NCI-H1930 (cell line): ENCODE measurements at regions not wholly inside any gene's neighbourhood (a gene's known extent, or its start where the extent isn't known, plus 50 kb on each side); places are given as distances from the start of the nearest gene placed in this dataset.
"Not testable (repeated sequence)": the region's sequence is repeated elsewhere in the genome, so short reads cannot be mapped to it uniquely, and the experiment has no call there.

ENCODE experiments used
- DNase-seq, 2 experiments: peaks; one replicate each; lab custom pipeline; 2025; lab: John Stamatoyannopoulos, UW

GRCh38 chr9:32004431-32005076 lies 379.9 kb upstream of the ACO1 start:
- no peak for DNase-seq

- DNase-seq, result no peak
These were observed 374.1 kb upstream of the ACO1 start for GRCh38 chr9:32010322-32010721.

GRCh38 chr9:32011049-32011448 lies 373.4 kb upstream of the ACO1 start:
- no peak for DNase-seq

GRCh38 chr9:32015795-32016194 lies 368.6 kb upstream of the ACO1 start:
- DNase-seq, result no peak

GRCh38 chr9:32045513-32045912 lies 338.9 kb upstream of the ACO1 start:
- DNase-seq, result no peak

GRCh38 chr9:32067261-32067660 lies 317.2 kb upstream of the ACO1 start:
- no peak for DNase-seq

GRCh38 chr9:32069169-32069813 lies 315.2 kb upstream of the ACO1 start:
- DNase-seq, result no peak

GRCh38 chr9:32069969-32070368 lies 314.5 kb upstream of the ACO1 start:
- no peak for DNase-seq

GRCh38 chr9:32072570-32072969 lies 311.9 kb upstream of the ACO1 start:
- no peak for DNase-seq

- no peak for DNase-seq
These were observed 292.4 kb upstream of the ACO1 start for GRCh38 chr9:32092031-32092430.

- no peak for DNase-seq
These were observed 267.2 kb upstream of the ACO1 start for GRCh38 chr9:32117291-32117690.

GRCh38 chr9:32128546-32128945 lies 255.9 kb upstream of the ACO1 start:
- DNase-seq, result no peak

- DNase-seq, result not testable (repeated sequence)
These were observed 253.7 kb upstream of the ACO1 start for GRCh38 chr9:32130709-32131108.

- DNase-seq, result no peak
These were observed 247.6 kb upstream of the ACO1 start for GRCh38 chr9:32136700-32137339.

- DNase-seq, result no peak
These were observed 242.4 kb upstream of the ACO1 start for GRCh38 chr9:32142074-32142473.

- DNase-seq, result not testable (repeated sequence)
These were observed 235.9 kb upstream of the ACO1 start for GRCh38 chr9:32148553-32148952.

- no peak for DNase-seq
These were observed 223.2 kb upstream of the ACO1 start for GRCh38 chr9:32161209-32161608.

- DNase-seq, result no peak
These were observed 222.7 kb upstream of the ACO1 start for GRCh38 chr9:32161720-32162119.

- not testable (repeated sequence) for DNase-seq
These were observed 218.1 kb upstream of the ACO1 start for GRCh38 chr9:32166316-32166715.

GRCh38 chr9:32171339-32171738 lies 213.1 kb upstream of the ACO1 start:
- no peak for DNase-seq

GRCh38 chr9:32172256-32172655 lies 212.2 kb upstream of the ACO1 start:
- DNase-seq, result no peak

- no peak for DNase-seq
These were observed 207.0 kb upstream of the ACO1 start for GRCh38 chr9:32177396-32177795.

- no peak for DNase-seq
These were observed 203.8 kb upstream of the ACO1 start for GRCh38 chr9:32180597-32180996.
